HAP-1 (cell line): ENCODE measurements at regions not wholly inside any gene's neighbourhood (a gene's known extent, or its start where the extent isn't known, plus 50 kb on each side); places are given as distances from the start of the nearest gene placed in this dataset.
A peak's percentile ranks its signal among the peaks of the same experiment; 100 is the strongest.

Experiments
- DNase-seq, 2 experiments: peaks; one replicate each; pipeline ENCODE4 v3.0.0-alpha.2; 2016 to 2020; ENCODE audit warnings: low spot score in 2 of 2
- H3K27me3 ChIP-seq: fragments of 250-450 bp; sonication (Bioruptor Pico); 2 replicates; pipeline ENCODE4 v1.5.1; 2020; ENCODE audit warnings: low read depth, mild to moderate bottlenecking, moderate library complexity
- H3K36me3 ChIP-seq: fragments of 250-450 bp; sonication (Bioruptor Pico); replicated peaks from 2 replicates; pipeline ENCODE4 v1.5.1; 2020; ENCODE audit warnings: mild to moderate bottlenecking
- H3K4me1 ChIP-seq: fragments of 250-450 bp; sonication (Bioruptor Pico); 2 replicates; pipeline ENCODE4 v1.5.1; 2020; ENCODE audit warnings: mild to moderate bottlenecking
- H3K4me3 ChIP-seq: fragments of 250-450 bp; sonication (Bioruptor Pico); 2 replicates; pipeline ENCODE4 v1.5.1; 2020; ENCODE audit warnings: mild to moderate bottlenecking, moderate library complexity
- H3K9me3 ChIP-seq: fragments of 250-450 bp; sonication (Bioruptor Pico); 2 replicates; pipeline ENCODE4 v1.5.1; 2020; ENCODE audit warnings: mild to moderate bottlenecking, moderate library complexity
- in situ Hi-C: fragments of 300-500 bp; cut with MboI; formaldehyde crosslinking; loops from 3 replicates; pipeline ENCODE4 v1.14.3; 2020; ENCODE audit warnings: low sequenced_read_pairs, inconsistent platforms, mixed read lengths

GRCh38 chr15:70214276-70214675, 116.6 kb upstream of the TLE3 start:
- Histone ChIP-seq H3K9me3 (no peaks in the 10 kb centered on the region), H3K4me3 (no peak overlapping the region), H3K27me3 (peaks cover 3% of the 10 kb centered on the region; the same call in 1 of the 2 replicates), H3K4me1 (no peaks in the 10 kb centered on the region), H3K36me3 (no peaks in the 10 kb centered on the region)
- in situ Hi-C loops = no loop called here
- DNase-seq = no peak

DNA sequence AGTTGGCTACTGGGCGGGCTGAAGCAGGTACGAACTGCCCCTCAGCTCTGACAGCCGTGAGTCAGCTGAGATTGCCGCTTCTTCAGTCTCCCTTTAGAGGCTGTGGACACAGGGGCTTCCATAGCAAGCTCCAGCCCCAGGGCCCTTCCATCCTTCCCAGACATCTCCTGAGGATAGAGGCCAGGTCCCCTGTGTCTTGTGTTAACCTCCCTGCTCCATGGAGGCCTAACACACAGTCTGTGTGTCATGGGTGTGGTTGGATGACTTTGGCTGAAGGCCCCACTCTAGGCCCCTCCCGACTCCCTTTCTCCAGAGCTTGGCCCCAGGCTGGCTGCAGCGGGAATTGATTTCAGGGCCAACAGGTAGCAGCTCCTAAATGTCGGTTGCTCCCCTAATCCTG, 116.1 kb upstream of the TLE3 start:
- DNase-seq = no peak
- H3K36me3 ChIP-seq = no peaks in the 10 kb centered on the region
- peaks cover 3% of the 10 kb centered on the region; the same call in 1 of the 2 replicates for H3K27me3 ChIP-seq
- H3K9me3 ChIP-seq = no peaks in the 10 kb centered on the region
- no peaks in the 10 kb centered on the region for H3K4me1 ChIP-seq
- H3K4me3 ChIP-seq = no peak overlapping the region
- in situ Hi-C loops = no loop called here

GRCh38 chr15:70212963-70213315, 115.2 kb upstream of the TLE3 start:
- peaks cover 3% of the 10 kb centered on the region; the same call in 1 of the 2 replicates for H3K27me3 ChIP-seq
- DNase-seq = no peak

DNA sequence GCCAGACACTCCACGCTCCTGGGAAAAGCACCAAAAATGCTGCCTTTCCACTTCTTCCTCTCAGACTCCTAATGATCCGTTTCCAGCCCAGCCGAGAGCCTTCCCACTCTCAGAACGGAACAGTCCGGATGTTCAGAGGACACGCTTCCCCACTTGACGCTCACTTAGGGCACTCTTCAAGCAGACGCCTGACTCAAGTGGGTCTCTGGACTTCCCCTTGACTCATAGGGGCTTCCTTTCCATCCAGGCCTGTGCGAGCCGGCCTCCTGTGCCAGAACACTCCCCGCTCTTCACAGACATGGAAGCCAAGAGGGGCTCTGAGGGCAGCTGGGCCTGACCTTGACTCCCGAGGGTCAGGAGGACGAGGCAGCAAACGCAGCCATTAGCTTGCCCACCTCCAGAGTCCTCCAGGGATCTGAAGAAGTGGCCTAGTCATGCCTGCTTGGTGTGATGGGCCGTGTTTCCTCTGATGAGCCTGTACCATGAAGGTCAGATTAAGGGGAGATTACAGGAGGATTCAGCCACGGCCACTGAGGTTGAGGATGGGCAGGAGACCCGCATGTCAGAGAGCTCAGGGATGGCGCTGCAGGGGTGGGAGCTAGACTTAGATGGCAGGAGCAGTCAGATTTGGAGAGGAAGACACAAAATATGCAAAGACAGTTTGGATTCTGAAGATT, 114.7 kb upstream of the TLE3 start:
- no peaks in the 10 kb centered on the region for H3K36me3 ChIP-seq
- DNase-seq = no peak
- peaks cover 3% of the 10 kb centered on the region; the same call in 1 of the 2 replicates for H3K27me3 ChIP-seq
- in situ Hi-C loops = no loop called here
- H3K4me1 ChIP-seq = no peaks in the 10 kb centered on the region
- no peak overlapping the region for H3K4me3 ChIP-seq
- no peaks in the 10 kb centered on the region for H3K9me3 ChIP-seq

More at GRCh38 chr15:70212963-70213315, 115.2 kb upstream of the TLE3 start:
- Histone ChIP-seq H3K4me3 (no peak overlapping the region), H3K9me3 (no peaks in the 10 kb centered on the region), H3K36me3 (no peaks in the 10 kb centered on the region), H3K4me1 (no peaks in the 10 kb centered on the region)
- in situ Hi-C loops = no loop called here

- H3K4me1 ChIP-seq = no peaks in the 10 kb centered on the region
- H3K9me3 ChIP-seq = no peaks in the 10 kb centered on the region
- H3K36me3 ChIP-seq = no peaks in the 10 kb centered on the region
- no peak overlapping the region for H3K4me3 ChIP-seq
- in situ Hi-C loops = no loop called here
- H3K27me3 ChIP-seq = peaks cover 8% of the 10 kb centered on the region; the same call in 1 of the 2 replicates
- DNase-seq = no peak
Measured at GRCh38 chr15:70210528-70210927, 112.8 kb upstream of the TLE3 start.

GRCh38 chr15:70210076-70210475, 112.4 kb upstream of the TLE3 start:
- Histone ChIP-seq H3K4me3 (no peak overlapping the region), H3K9me3 (no peaks in the 10 kb centered on the region), H3K27me3 (peaks cover 8% of the 10 kb centered on the region; the same call in 1 of the 2 replicates), H3K4me1 (no peaks in the 10 kb centered on the region), H3K36me3 (no peaks in the 10 kb centered on the region)
- in situ Hi-C loops = no loop called here
- no peak for DNase-seq

GRCh38 chr15:70209499-70209898, 111.8 kb upstream of the TLE3 start:
- in situ Hi-C loops = no loop called here
- no peak for DNase-seq
- Histone ChIP-seq H3K4me3 (no peak overlapping the region), H3K36me3 (no peaks in the 10 kb centered on the region), H3K4me1 (no peaks in the 10 kb centered on the region), H3K9me3 (no peaks in the 10 kb centered on the region), H3K27me3 (peaks cover 8% of the 10 kb centered on the region; the same call in 1 of the 2 replicates)

GRCh38 chr15:70208332-70208731, 110.6 kb upstream of the TLE3 start:
- in situ Hi-C loops = no loop called here

DNA sequence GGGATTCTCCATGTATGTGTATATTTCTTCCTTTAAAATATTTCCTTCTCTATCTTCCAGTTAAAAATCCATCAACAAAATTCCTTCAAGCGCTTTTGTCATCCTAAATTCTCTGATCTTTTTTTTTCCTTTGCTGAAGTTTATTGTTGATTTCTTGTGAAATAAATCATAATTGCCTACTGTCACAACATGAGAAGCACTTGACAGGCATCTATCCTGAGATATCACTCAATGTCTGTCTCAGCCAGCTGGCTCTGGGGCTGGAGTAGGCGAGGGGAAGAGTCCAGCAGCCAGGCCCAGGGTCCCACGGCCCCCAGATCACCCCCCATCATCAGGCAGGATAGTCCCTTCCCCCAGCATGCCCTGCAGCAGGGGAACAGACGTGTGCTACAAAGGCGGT, 109.0 kb upstream of the TLE3 start:
- no peaks in the 10 kb centered on the region for H3K36me3 ChIP-seq
- DNase-seq = no peak
- in situ Hi-C loops = no loop called here
- no peaks in the 10 kb centered on the region for H3K4me1 ChIP-seq
- no peaks in the 10 kb centered on the region for H3K9me3 ChIP-seq
- no peak overlapping the region for H3K4me3 ChIP-seq
- H3K27me3 ChIP-seq = peaks cover 16% of the 10 kb centered on the region; the same call in 1 of the 2 replicates

More at GRCh38 chr15:70208332-70208731, 110.6 kb upstream of the TLE3 start:
- H3K27me3 ChIP-seq = peaks cover 8% of the 10 kb centered on the region; the same call in 1 of the 2 replicates
- no peaks in the 10 kb centered on the region for H3K36me3 ChIP-seq
- H3K4me3 ChIP-seq = no peak overlapping the region
- H3K4me1 ChIP-seq = no peaks in the 10 kb centered on the region
- no peaks in the 10 kb centered on the region for H3K9me3 ChIP-seq
- no peak for DNase-seq

DNA sequence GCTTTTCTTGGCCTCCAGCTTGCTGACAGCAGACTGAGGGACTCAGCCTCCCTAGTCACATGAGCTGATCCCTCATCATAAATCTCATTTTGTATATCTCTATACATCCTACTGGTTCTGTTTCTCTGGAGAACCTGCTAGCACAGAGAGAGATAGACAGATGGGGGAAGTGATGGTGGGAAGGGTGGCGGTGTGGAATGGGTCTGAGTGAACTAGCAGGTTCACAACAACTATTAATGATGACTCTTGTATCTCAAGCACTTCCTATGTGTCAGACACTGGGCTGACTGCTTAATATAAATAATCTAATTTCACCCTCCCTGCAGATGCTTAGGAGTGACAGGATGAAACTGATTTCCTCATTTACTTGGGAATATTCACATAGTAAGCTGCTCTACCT, 106.9 kb upstream of the TLE3 start:
- H3K27me3 ChIP-seq = peaks cover 17% of the 10 kb centered on the region; the same call in 1 of the 2 replicates
- DNase-seq = no peak
- no peaks in the 10 kb centered on the region for H3K36me3 ChIP-seq
- H3K4me3 ChIP-seq = no peak overlapping the region
- H3K4me1 ChIP-seq = peaks cover 10% of the 10 kb centered on the region
- in situ Hi-C loops = no loop called here
- no peaks in the 10 kb centered on the region for H3K9me3 ChIP-seq

DNA sequence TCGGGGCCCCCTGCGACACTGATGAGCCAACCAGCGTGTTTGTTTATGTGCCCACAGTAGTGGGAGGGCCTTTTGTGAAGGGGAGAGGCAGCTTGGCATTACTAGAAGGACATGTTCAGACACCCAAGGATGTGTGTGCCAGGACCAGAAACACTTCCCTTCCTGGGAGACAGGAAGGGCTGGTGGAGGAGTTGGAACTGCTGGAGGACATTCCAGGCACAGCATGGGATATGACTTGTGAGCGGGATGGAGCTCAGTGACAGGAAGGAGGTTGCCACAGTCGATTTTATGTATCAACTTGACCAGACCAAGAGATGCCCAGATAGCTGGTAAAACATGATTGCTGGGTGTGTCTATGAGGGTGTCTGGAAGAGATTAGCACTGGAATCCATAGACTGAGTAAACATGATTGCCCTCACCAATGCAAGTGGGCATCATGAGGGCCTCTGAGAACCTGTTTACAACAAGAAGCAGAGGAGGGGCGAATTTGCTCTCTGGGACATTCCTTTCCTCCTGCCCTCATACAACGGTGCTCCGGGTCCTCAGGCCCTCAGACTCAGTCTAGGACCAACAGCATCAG, 106.4 kb upstream of the TLE3 start:
- Histone ChIP-seq H3K27me3 (peaks cover 17% of the 10 kb centered on the region; the same call in 1 of the 2 replicates), H3K36me3 (no peaks in the 10 kb centered on the region), H3K9me3 (no peaks in the 10 kb centered on the region), H3K4me1 (peaks cover 10% of the 10 kb centered on the region), H3K4me3 (no peak overlapping the region)
- no peak for DNase-seq
- in situ Hi-C loops = no loop called here

DNA sequence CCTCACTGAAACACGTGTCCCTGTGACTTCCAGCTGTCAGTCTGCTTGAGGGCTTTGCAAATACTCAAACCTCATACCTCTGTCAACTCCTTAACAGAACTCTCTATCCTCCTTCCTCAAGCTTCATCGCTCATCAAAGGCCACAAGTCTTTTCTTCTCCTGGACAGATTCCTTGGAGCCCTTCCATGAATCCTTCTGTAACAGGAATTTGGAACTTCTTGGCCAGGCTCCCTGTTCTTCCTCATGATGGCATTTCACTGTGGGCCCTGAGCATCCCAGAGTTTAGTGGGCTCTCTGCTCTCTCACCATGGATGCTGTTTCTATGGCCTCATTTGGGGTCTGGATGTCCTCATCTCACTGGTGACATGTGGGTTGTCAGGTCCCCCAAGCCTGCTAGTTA, 105.0 kb upstream of the TLE3 start:
- no peak for DNase-seq
- Histone ChIP-seq H3K4me1 (peaks cover 10% of the 10 kb centered on the region), H3K4me3 (no peak overlapping the region), H3K9me3 (no peaks in the 10 kb centered on the region), H3K36me3 (no peaks in the 10 kb centered on the region), H3K27me3 (peaks cover 17% of the 10 kb centered on the region; the same call in 1 of the 2 replicates)
- in situ Hi-C loops = no loop called here

DNA sequence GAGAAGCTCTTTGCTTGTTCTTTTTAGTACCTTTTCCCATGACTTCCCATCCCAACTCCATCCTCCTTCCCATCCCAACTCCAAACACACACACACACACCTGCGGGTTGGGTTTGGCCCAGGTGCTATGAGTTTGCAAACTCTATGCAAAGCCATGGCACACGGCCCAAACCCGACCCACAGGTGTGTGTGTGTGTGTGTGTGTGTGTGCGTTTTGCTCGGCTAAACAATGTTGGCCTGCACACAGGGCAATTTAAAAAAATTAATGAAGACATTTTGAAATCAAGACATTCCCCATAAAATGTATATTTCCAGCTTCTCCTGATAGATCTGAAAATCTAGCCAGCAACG, 103.7 kb upstream of the TLE3 start:
- in situ Hi-C loops = no loop called here
- Histone ChIP-seq H3K9me3 (no peaks in the 10 kb centered on the region), H3K27me3 (peaks cover 13% of the 10 kb centered on the region; the same call in 1 of the 2 replicates), H3K4me3 (no peak overlapping the region), H3K4me1 (peaks cover 16% of the 10 kb centered on the region), H3K36me3 (no peaks in the 10 kb centered on the region)
- DNase-seq = no peak

- Histone ChIP-seq H3K4me1 (peaks cover 17% of the 10 kb centered on the region), H3K9me3 (no peaks in the 10 kb centered on the region), H3K36me3 (no peaks in the 10 kb centered on the region), H3K4me3 (no peak overlapping the region), H3K27me3 (peaks cover 11% of the 10 kb centered on the region; the same call in 1 of the 2 replicates)
- in situ Hi-C loops = no loop called here
- peak in 1 of 2 experiments; percentile 52 for DNase-seq
Measured at GRCh38 chr15:70200511-70201424, 103.1 kb upstream of the TLE3 start.
